ENCODE measurements at regions not wholly inside any gene's neighbourhood (a gene's known extent, or its start where the extent isn't known, plus 50 kb on each side); places are given as distances from the start of the nearest gene placed in this dataset.

DNA sequence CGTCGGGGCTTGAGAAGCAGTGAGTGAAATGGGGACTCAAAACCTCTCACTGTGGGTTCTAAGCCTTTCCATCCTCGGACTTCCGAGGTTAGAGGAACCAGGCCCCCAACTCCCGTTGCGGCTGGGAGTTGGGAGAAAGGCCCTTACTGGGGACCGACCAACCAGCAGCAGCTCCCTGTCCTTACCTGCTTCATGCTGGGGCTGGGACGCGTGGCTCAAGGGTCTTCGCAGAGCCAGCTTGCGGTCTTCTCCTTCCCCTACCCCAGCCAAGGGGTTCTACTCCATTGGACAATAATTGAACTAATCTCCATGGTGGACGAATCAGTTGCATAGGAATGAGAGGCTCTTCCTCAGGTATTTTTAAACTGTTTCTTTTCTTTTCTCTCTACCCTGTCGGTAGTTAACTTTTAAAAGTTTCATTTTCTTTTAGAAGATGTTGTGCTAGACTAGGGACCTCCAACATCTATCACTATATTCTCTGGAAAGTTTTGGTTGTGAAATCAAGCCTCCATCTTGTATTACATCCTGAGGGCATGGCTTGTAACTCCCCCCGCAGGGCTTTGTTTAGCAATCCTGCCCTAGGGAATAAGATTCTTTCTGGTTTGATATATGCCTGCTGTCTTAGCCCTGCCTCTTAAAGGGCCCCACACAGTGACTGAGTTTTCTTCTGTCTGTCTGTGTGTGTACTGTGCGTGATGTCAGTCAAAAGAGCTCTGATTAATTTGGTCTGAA lies 1027.1 kb upstream of the PCDH9 start (continued):
- TF ChIP-seq, protein P1, sequence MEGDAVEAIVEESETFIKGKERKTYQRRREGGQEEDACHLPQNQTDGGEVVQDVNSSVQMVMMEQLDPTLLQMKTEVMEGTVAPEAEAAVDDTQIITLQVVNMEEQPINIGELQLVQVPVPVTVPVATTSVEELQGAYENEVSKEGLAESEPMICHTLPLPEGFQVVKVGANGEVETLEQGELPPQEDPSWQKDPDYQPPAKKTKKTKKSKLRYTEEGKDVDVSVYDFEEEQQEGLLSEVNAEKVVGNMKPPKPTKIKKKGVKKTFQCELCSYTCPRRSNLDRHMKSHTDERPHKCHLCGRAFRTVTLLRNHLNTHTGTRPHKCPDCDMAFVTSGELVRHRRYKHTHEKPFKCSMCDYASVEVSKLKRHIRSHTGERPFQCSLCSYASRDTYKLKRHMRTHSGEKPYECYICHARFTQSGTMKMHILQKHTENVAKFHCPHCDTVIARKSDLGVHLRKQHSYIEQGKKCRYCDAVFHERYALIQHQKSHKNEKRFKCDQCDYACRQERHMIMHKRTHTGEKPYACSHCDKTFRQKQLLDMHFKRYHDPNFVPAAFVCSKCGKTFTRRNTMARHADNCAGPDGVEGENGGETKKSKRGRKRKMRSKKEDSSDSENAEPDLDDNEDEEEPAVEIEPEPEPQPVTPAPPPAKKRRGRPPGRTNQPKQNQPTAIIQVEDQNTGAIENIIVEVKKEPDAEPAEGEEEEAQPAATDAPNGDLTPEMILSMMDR (IDR thresholded peaks at IDR 0.05; ENCODE audit: control extremely low read depth in 1 of 3, insufficient read depth in 1 of 3, low read depth in 1 of 3, low read length in 3 of 3), result no peak
- TF ChIP-seq, protein P2, sequence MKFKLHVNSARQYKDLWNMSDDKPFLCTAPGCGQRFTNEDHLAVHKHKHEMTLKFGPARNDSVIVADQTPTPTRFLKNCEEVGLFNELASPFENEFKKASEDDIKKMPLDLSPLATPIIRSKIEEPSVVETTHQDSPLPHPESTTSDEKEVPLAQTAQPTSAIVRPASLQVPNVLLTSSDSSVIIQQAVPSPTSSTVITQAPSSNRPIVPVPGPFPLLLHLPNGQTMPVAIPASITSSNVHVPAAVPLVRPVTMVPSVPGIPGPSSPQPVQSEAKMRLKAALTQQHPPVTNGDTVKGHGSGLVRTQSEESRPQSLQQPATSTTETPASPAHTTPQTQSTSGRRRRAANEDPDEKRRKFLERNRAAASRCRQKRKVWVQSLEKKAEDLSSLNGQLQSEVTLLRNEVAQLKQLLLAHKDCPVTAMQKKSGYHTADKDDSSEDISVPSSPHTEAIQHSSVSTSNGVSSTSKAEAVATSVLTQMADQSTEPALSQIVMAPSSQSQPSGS (IDR thresholded peaks at IDR 0.05; ENCODE audit: low read length), result no peak
- no peak for TF ChIP-seq ASH2L (IDR thresholded peaks at IDR 0.05; ENCODE audit: low read length)
- TF ChIP-seq, protein P3, sequence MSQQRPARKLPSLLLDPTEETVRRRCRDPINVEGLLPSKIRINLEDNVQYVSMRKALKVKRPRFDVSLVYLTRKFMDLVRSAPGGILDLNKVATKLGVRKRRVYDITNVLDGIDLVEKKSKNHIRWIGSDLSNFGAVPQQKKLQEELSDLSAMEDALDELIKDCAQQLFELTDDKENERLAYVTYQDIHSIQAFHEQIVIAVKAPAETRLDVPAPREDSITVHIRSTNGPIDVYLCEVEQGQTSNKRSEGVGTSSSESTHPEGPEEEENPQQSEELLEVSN (IDR thresholded peaks at IDR 0.05), result no peak
- TF ChIP-seq SIX5 (IDR thresholded peaks at IDR 0.05; ENCODE audit: low read depth, low read length), result no peak

Data from H1 (cell line).